GM19240 (cell line): ENCODE measurements at regions not wholly inside any gene's neighbourhood (a gene's known extent, or its start where the extent isn't known, plus 50 kb on each side); places are given as distances from the start of the nearest gene placed in this dataset.
"Not testable (repeated sequence)": the region's sequence is repeated elsewhere in the genome, so short reads cannot be mapped to it uniquely, and the experiment has no call there.

Experiments
- DNase-seq: peaks from one replicate; pipeline ENCODE4 v3.0.0; 2011; ENCODE audit warnings: low spot score; ENCODE audit not compliant: insufficient read length

DNA sequence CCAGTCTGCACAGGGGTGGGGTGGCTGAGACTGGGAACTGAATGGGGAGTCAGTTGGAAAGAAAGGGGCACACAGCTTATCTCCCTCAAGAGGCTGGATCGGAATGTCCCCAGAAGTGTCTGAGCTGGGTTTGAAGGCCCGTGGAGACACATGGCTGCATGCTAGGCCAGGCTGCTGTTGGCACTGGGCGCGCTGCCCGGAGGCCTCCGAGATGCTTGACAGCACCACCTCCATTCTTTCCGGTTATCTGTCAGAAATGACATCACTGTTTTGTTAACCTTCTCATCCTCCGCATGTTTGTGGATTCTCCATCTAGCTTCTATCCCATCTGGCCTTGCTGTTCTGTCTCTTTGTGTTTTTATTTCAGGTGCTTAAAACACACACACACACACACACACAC, 85.5 kb downstream of the APIP start:
- no peak for DNase-seq

DNA sequence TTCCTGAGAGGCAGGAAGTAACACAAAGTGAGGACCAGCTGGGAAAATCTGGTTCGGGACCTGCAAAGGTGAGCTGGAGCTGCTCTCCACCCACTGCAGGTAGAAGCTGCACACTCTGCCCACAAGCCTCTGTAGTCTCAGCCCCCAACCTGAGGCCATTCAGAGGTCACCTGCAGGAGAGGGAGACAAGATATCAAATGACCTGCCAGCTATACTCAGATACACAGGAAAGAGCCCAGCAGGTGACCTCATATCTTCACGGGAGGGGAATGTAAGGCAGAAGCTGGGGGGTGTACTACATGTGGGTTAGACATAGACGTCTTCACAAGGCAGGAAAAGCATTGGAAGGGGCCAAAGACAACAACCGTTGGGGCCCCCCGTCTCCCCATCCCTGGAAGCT, 86.1 kb downstream of the APIP start:
- no peak for DNase-seq

GRCh38 chr11:34827228-34827627, 89.0 kb downstream of the APIP start:
- DNase-seq, result no peak

DNA sequence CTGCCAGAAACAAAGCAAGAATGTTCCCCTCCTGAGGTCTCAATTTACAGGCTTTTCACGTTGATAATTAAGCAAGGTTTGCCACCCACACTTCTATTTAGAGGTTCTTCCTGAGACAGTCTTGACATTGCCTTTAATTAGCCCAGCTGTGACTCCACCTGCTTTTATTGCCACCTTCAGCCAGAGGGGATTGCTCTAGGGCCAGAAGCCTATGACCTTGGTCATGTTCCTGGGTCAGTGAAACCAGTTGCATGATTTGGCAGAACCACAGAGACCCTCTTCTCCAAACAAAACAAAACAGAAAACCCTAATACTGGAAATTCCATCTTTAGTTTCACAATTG, 89.8 kb downstream of the APIP start:
- DNase-seq, result no peak

GRCh38 chr11:34825670-34826383, 90.4 kb downstream of the APIP start:
- no peak for DNase-seq

GRCh38 chr11:34825315-34825669, 90.9 kb downstream of the APIP start:
- no peak for DNase-seq

GRCh38 chr11:34824425-34824824, 91.8 kb downstream of the APIP start:
- DNase-seq, result no peak

DNA sequence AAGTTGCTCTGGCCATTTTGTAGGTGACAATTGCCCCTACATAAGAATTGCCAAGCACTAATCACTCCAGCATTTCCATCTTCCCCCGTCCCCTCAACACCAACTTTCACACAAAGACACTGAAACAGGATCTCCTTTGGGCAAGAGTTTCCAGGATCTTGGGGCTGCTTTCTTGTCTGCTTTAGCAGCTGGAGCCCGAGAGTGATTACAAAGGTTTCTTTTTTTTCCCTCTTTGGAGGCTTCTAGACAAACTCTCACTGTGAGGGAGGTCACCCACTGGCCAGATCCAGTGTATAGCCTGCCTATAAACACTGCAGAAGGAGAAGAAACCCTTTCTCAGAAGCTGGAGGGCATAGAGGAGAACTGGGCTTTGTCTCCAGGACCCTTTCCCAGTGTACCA, 92.5 kb downstream of the APIP start:
- no peak for DNase-seq

- DNase-seq, result no peak
Measured at GRCh38 chr11:34823197-34823596, 93.0 kb downstream of the APIP start.

DNA sequence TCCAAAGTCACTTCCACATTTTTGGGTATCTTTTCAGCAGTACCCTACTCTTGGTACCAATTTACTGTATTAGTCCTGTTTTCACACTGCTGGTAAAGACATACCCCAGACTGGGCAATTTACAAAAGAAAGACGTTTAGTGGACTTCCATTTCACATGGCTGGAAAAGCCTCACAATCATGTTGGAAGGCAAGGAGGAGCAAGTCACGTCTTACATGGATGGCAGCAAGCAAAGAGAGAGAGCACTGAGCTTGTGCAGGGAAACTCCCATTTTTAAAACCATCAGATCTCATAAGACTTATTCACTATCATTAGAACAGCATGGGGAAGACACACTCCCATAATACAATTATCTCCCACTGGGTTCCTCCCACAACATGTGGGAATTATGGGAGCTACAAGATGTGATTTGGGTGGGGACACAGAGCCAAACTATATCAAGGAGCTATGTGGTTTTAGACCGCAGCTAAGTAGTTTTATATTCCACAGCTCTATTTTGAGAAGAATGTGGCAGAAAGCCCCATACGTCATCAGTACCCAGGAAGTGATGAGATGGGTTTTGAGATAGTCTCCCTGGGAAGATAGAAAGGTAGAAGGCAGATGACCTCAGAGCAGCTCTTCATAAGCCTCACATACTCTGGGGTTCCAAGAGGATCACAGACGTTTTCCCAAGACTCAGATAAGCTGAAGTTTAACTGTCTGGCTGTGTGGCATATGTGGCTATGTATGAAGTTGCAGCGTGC, 96.3 kb downstream of the APIP start:
- DNase-seq, result no peak

- not testable (repeated sequence) for DNase-seq
Measured at GRCh38 chr11:34817812-34818211, 98.4 kb downstream of the APIP start.

GRCh38 chr11:34816698-34817213, 99.4 kb downstream of the APIP start:
- no peak for DNase-seq

DNA sequence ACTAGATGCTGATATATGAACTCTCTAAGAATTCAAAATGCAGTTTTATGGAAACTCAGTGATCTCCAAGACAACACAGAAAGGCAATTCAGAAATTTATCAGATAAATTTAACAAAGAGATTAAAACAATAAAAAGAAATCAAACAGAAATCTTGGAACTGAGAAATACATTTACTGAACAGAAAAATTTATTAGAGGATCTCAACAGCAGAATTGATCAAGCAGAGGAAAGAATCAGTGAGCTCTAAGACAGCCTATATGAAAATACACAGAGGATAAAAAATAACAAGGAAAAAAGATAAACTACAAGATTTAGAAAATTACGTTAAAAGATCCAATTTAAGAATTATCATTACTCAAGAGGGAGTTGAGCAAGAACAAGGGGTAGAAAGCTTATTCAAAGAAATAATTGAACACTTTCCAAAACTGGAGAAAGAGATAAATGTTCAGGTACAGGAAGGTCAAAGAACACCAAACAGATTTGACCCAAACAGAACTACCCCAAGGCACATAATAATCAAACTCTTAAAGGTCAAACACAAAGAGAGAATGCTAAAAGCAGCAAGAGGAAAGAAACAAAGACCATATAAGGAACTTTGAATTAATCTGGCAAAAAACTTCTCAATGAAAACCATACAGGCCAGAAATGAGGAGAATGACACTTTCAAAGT, 103.1 kb downstream of the APIP start:
- DNase-seq, result no peak

- no peak for DNase-seq
Measured at GRCh38 chr11:34811858-34812257, 104.3 kb downstream of the APIP start.

DNA sequence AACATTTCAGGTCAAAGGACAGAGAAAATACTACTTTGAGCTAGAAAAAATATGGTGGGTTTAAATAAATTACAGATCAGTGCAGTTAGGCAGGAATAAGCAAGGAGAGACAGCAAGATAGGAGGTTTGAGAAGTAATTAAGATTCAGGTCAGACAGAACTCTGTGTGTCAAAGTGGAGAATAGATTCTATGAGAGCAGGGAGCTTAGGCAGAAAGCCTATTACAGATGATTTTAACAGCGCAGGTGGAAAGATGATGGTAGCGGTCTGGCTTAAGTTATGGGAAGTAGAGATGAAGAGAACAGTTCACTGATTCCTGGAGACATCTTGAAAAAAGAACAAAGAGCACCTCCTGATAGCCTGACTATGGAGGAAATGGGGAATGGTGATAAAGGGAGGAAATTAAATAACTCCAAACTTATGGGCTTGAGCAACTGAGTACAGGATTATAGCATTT, 106.0 kb downstream of the APIP start:
- DNase-seq, result no peak

DNA sequence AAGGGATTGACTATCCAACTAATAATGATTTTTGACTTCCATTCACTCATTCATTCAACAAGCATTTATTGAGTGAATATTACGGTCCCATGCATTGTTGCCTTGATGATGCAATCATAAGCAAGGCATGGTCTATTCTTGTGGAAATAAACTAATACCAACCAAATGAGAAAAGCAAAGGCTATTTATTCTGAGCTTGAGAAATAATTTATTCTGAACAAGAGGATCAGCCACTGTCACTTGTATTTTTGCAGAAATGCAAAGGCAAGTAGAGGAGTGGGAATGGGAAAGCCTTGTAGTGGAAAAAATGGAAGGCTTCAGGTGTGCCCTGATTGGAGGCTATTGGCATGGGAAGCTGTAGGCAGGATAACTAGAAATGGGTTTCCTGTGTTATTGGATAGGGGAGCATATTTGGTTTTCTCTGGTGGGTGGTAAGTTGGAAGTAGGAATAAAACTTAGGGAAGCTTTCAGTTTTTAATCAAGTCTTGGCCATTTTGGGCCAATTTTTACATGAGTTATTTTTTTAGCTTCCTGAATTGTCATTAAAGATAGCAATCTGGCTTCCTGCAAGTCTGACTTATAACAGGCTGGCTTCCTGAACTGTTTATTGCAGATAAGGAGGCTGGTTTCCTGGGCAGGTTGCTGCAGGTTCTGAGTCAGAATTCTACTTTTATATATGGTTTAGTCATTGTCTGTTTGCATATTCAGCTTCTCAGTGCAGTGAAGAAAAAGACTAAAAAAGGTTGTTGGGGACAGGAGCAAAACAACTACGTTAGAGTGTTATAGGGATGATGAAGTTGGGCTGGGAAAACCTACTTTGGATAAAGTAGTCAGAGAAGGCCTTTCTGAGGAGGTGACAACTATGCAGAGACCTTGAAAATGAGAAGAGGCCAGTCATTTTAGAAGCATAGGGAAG, 106.7 kb downstream of the APIP start:
- no peak for DNase-seq

DNA sequence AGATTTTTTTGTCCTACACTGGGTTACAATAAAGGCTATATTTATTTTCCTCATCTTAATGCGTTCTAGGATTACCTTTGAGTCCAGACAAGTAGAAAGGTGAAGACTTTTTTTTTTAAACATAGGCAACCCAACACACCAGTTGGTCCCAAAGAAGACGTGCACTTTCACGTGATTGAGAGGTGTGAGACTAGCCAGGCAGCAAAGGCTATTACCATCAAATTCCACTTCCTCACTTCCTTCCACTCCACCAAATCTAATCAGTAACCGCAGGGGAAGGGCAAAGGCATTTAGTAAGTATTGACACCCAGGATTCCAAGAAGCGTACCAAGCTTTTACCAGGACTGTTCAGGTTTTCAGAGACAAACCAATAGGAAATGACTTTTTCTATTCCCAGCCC, 109.3 kb downstream of the APIP start:
- DNase-seq, result no peak

- DNase-seq, result no peak
Measured at GRCh38 chr11:34805937-34806336, 110.2 kb downstream of the APIP start.

DNA sequence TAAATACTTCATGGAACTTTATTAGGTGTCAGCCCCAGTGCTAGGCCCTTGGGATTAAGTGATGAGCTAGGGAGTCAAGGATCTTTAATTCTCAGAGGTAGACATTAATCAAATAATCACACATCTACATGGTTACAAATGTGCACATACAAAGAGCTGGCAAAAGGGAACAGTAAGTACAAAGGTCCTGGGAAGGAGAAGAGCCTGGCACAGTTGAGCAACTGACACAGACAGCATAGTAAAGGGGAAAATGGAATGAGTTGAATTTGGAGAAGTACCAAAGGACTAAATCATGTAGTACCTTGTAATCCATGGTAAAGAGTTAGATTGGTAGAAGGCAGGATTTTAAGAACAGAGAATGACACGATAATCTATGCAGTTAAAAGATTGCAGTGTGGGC, 116.3 kb downstream of the APIP start:
- no peak for DNase-seq

DNA sequence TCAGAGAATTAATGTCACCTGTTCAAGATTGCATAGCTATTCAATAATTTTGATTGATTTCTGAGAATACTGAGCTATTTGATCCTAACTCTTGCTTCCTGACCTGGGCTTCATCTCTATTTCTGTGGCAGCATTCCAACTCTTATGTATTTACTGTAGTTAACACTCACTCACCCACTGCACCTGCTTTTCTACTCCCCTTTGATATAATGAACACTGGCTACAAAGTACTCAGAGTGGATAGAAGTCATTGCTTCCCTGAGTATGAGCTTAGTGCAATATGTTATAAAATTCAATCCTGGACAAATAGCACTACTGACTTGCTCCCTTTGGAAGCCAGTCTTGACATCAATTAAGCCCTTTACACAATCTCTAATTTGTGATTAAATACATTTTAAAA, 117.2 kb downstream of the APIP start:
- DNase-seq, result no peak

DNA sequence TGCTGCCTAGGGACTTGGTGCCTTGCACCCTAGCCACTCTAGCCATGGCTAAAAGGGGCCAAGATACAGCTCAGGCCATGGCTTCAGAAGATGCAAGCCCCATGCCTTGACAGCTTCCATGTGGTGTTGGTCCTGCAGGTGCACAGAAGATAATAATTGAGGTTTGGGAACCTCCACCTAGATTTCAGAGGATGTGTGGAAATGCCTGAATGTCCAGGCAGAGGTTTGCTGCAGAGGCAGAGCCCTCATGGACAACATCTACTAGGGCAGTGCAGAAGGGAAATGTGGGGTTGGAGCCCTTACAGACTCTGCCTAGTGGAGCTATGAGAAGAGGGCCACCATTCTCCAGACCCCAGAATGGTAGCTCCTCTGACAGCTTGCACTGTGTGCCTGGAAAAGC, 118.7 kb downstream of the APIP start:
- DNase-seq, result not testable (repeated sequence)
